Suprapubic skin (tissue), 3 donors: ENCODE measurements at regions not wholly inside any gene's neighbourhood (a gene's known extent, or its start where the extent isn't known, plus 50 kb on each side); places are given as distances from the start of the nearest gene placed in this dataset.

Experiments
- CTCF ChIP-seq, 2 donors: fragments of 200-600 bp in 1 of 2; fragments of 450-650 bp in 1 of 2; sonication (generic) in 1 of 2; IDR thresholded peaks; one replicate each; pipeline ENCODE4 v1.5.1; 2016 to 2019; ENCODE audit warnings: antibody characterized with exemption in 2 of 2, mild to moderate bottlenecking in 1 of 2, moderate library complexity in 1 of 2
- POLR2AphosphoS5 ChIP-seq, 3 donors: sonication (generic); formaldehyde crosslinking; IDR thresholded peaks; one replicate each; pipeline ENCODE4 v1.6.1; 2017; ENCODE audit warnings: antibody characterized with exemption in 3 of 3

- TF ChIP-seq POLR2AphosphoS5 (IDR thresholded peaks at IDR 0.05) (no peak), CTCF (IDR thresholded peaks at IDR 0.05) (no peak)
Observed at GRCh38 chr9:31608416-31608815, 776.0 kb upstream of the ACO1 start.
